Transverse colon (tissue), 4 donors: ENCODE measurements at regions not wholly inside any gene's neighbourhood (a gene's known extent, or its start where the extent isn't known, plus 50 kb on each side); places are given as distances from the start of the nearest gene placed in this dataset.

Experiments
- DNase-seq: peaks from one replicate; pipeline ENCODE4 v3.0.0-alpha.2; 2019
- H3K27ac ChIP-seq, 4 donors: fragments of 200-600 bp; sonication (generic); 2 replicates each; pipeline ENCODE4 v1.5.1; 2016 to 2018; ENCODE audit warnings: inconsistent platforms in 4 of 4
- H3K27me3 ChIP-seq: fragments of 200-600 bp; sonication (generic); 2 replicates; pipeline ENCODE4 v1.5.1; 2017; ENCODE audit warnings: inconsistent platforms
- H3K36me3 ChIP-seq, 4 donors: fragments of 200-600 bp; sonication (generic); 2 replicates each; pipeline ENCODE4 v1.5.1; 2017 to 2019; ENCODE audit warnings: inconsistent platforms in 4 of 4
- H3K4me1 ChIP-seq, 4 donors: fragments of 200-600 bp; sonication (generic); 2 replicates each; pipeline ENCODE4 v1.5.1; 2017 to 2020; ENCODE audit warnings: inconsistent platforms in 4 of 4
- H3K4me3 ChIP-seq, 4 donors: fragments of 200-600 bp; sonication (generic); 1 replicate in 1 of 4; 2 replicates in 3 of 4; pipeline versions ENCODE4 v1.5.1 to v1.6.1; 2017 to 2019; ENCODE audit warnings: inconsistent platforms in 4 of 4
- H3K9me3 ChIP-seq, 2 donors: fragments of 200-600 bp; sonication (generic); 2 replicates each; pipeline ENCODE4 v1.5.1; 2017 to 2019; ENCODE audit warnings: inconsistent platforms in 2 of 2
- CTCF ChIP-seq, 5 experiments: fragments of 200-600 bp in 3 of 5; fragments of 450-650 bp in 2 of 5; sonication (generic) in 3 of 5; IDR thresholded peaks; 1 replicate in 2 of 5; 2 replicates in 3 of 5; pipeline ENCODE4 v1.5.1; 2016 to 2017; ENCODE audit warnings: antibody characterized with exemption in 5 of 5, inconsistent platforms in 3 of 5, mild to moderate bottlenecking in 2 of 5, moderate library complexity in 1 of 5
- EP300 ChIP-seq: sonication (generic); formaldehyde crosslinking; IDR thresholded peaks from one replicate; pipeline ENCODE4 v1.6.1; 2017; ENCODE audit warnings: antibody characterized with exemption, low read depth
- POLR2A ChIP-seq: fragments of 450-650 bp; IDR thresholded peaks from one replicate; pipeline ENCODE4 v1.6.1; 2016; ENCODE audit warnings: antibody characterized with exemption, mild to moderate bottlenecking, moderate library complexity
- POLR2AphosphoS5 ChIP-seq, 3 donors: sonication (generic); formaldehyde crosslinking; IDR thresholded peaks; one replicate each; pipeline ENCODE4 v1.6.1; 2016; ENCODE audit warnings: antibody characterized with exemption in 3 of 3
- WGBS, 2 donors: methylation state at CpG; one replicate each; pipeline ENCODE4 v1.1.5; 2018; ENCODE audit warnings: low coverage in 1 of 2; 5-methylcytosine and 5-hydroxymethylcytosine counted together
- in situ Hi-C, 4 donors: fragments of 200-750 bp; cut with MboI; loops; one replicate each; pipeline versions ENCODE4 v1.15.0 to v1.15.1; 2017; ENCODE audit warnings: low sequenced_read_pairs in 3 of 4, low pct_ligation_motif_present in 1 of 4, low pct_unique_long_range_greater_than_20kb in 1 of 4
- intact Hi-C: fragments of 100-400 bp; cut with DNase I; formaldehyde crosslinking; loops from one replicate; pipeline ENCODE4 v1.15.1; 2023; ENCODE audit warnings: low total_unique reads

GRCh38 chr4:141899103-141899502 lies 262.7 kb downstream of the IL15 start:
- in situ Hi-C loops, result no loop called here

GRCh38 chr4:141899541-141899940 lies 263.2 kb downstream of the IL15 start:
- in situ Hi-C loops (no loop called here), intact Hi-C loops (no loop called here)
- no peaks in the 10 kb centered on the region for H3K36me3 ChIP-seq
- DNase-seq, result no peak
- no peak overlapping the region for H3K27ac ChIP-seq
- no peaks in the 10 kb centered on the region for H3K27me3 ChIP-seq
- no peaks in the 10 kb centered on the region for H3K4me1 ChIP-seq
- no peak overlapping the region for H3K4me3 ChIP-seq
- no peak for TF ChIP-seq POLR2AphosphoS5 (IDR thresholded peaks at IDR 0.05)
- no peak for TF ChIP-seq EP300
- no peak for TF ChIP-seq POLR2A
- no peak for TF ChIP-seq CTCF (IDR thresholded peaks at IDR 0.05)
- H3K9me3 ChIP-seq, result no peaks in the 10 kb centered on the region

More at GRCh38 chr4:141899103-141899502, 262.7 kb downstream of the IL15 start:
- TF ChIP-seq CTCF (IDR thresholded peaks at IDR 0.05), result no peak
- no peak for TF ChIP-seq POLR2AphosphoS5 (IDR thresholded peaks at IDR 0.05)
- no peak for TF ChIP-seq POLR2A
- TF ChIP-seq EP300, result no peak
- Histone ChIP-seq H3K9me3 (no peaks in the 10 kb centered on the region), H3K4me1 (no peaks in the 10 kb centered on the region), H3K27me3 (no peaks in the 10 kb centered on the region), H3K4me3 (no peak overlapping the region), H3K27ac (no peak overlapping the region), H3K36me3 (no peaks in the 10 kb centered on the region)
- intact Hi-C loops, result no loop called here
- 67 to 92% methylated on average over 1 of the region's 1 CpG for WGBS, 2 donors
- DNase-seq, result no peak

GRCh38 chr4:141900856-141901255 lies 264.5 kb downstream of the IL15 start:
- H3K4me1 ChIP-seq, result no peaks in the 10 kb centered on the region
- no peak overlapping the region for H3K27ac ChIP-seq
- H3K36me3 ChIP-seq, result no peaks in the 10 kb centered on the region
- intact Hi-C loops, result no loop called here
- no peak overlapping the region for H3K4me3 ChIP-seq
- DNase-seq, result no peak
- 55 to 65% methylated on average over 2 to 4 of the region's 4 CpGs for WGBS, 2 donors
- no peaks in the 10 kb centered on the region for H3K9me3 ChIP-seq
- no peaks in the 10 kb centered on the region for H3K27me3 ChIP-seq
- in situ Hi-C loops, result no loop called here
- TF ChIP-seq CTCF (IDR thresholded peaks at IDR 0.05) (no peak), EP300 (no peak), POLR2A (no peak), POLR2AphosphoS5 (IDR thresholded peaks at IDR 0.05) (no peak)

GRCh38 chr4:141905751-141906150 lies 269.4 kb downstream of the IL15 start:
- H3K27ac ChIP-seq, result no peak overlapping the region
- in situ Hi-C loops (no loop called here), intact Hi-C loops (no loop called here)
- H3K36me3 ChIP-seq, result no peaks in the 10 kb centered on the region
- H3K9me3 ChIP-seq, result no peaks in the 10 kb centered on the region
- no peaks in the 10 kb centered on the region for H3K4me1 ChIP-seq
- TF ChIP-seq POLR2A (no peak), POLR2AphosphoS5 (IDR thresholded peaks at IDR 0.05) (no peak), CTCF (IDR thresholded peaks at IDR 0.05) (no peak), EP300 (no peak)
- WGBS, 2 donors, result 73 to 90% methylated on average over 2 to 3 of the region's 3 CpGs
- no peak for DNase-seq
- no peak overlapping the region for H3K4me3 ChIP-seq
- no peaks in the 10 kb centered on the region for H3K27me3 ChIP-seq
